DMS53 treated with DMSO at 0.1 percent for 48 hours (cell line): ENCODE measurements at regions not wholly inside any gene's neighbourhood (a gene's known extent, or its start where the extent isn't known, plus 50 kb on each side); places are given as distances from the start of the nearest gene placed in this dataset.
"Not testable (repeated sequence)": the region's sequence is repeated elsewhere in the genome, so short reads cannot be mapped to it uniquely, and the experiment has no call there.

Source experiments
- DNase-seq: peaks from one replicate; lab custom pipeline; 2025; ENCODE audit not compliant: unreplicated experiment; lab: John Stamatoyannopoulos, UW

GRCh38 chr5:91315701-91316100 lies 67.4 kb downstream of the ARRDC3 start:
- no peak for DNase-seq

GRCh38 chr5:91313757-91314673 lies 69.1 kb downstream of the ARRDC3 start:
- DNase-seq, result peak; percentile 99

GRCh38 chr5:91312698-91313097 lies 70.4 kb downstream of the ARRDC3 start:
- no peak for DNase-seq

- peak; percentile 59 for DNase-seq
These were observed 71.2 kb downstream of the ARRDC3 start for GRCh38 chr5:91311697-91312501.

GRCh38 chr5:91311168-91311696 lies 71.9 kb downstream of the ARRDC3 start:
- DNase-seq, result no peak

- DNase-seq, result not testable (repeated sequence)
These were observed 75.0 kb downstream of the ARRDC3 start for GRCh38 chr5:91308157-91308556.

- no peak for DNase-seq
These were observed 76.1 kb downstream of the ARRDC3 start for GRCh38 chr5:91307048-91307447.

- DNase-seq, result no peak
These were observed 76.6 kb downstream of the ARRDC3 start for GRCh38 chr5:91306497-91306896.

- no peak for DNase-seq
These were observed 77.5 kb downstream of the ARRDC3 start for GRCh38 chr5:91305640-91306039.

- not testable (repeated sequence) for DNase-seq
These were observed 79.1 kb downstream of the ARRDC3 start for GRCh38 chr5:91304015-91304414.

GRCh38 chr5:91302958-91303357 lies 80.2 kb downstream of the ARRDC3 start:
- no peak for DNase-seq

GRCh38 chr5:91302305-91302704 lies 80.8 kb downstream of the ARRDC3 start:
- DNase-seq, result no peak

GRCh38 chr5:91301106-91301846 lies 81.8 kb downstream of the ARRDC3 start:
- no peak for DNase-seq

- no peak for DNase-seq
These were observed 85.1 kb downstream of the ARRDC3 start for GRCh38 chr5:91297994-91298393.

- no peak for DNase-seq
These were observed 86.4 kb downstream of the ARRDC3 start for GRCh38 chr5:91296674-91297143.

- not testable (repeated sequence) for DNase-seq
These were observed 87.0 kb downstream of the ARRDC3 start for GRCh38 chr5:91296102-91296501.

GRCh38 chr5:91293131-91293530 lies 90.0 kb downstream of the ARRDC3 start:
- DNase-seq, result no peak

GRCh38 chr5:91291628-91292569 lies 91.2 kb downstream of the ARRDC3 start:
- no peak for DNase-seq

GRCh38 chr5:91288118-91288916 lies 94.8 kb downstream of the ARRDC3 start:
- DNase-seq, result no peak
